GM18508 (cell line): ENCODE measurements at regions not wholly inside any gene's neighbourhood (a gene's known extent, or its start where the extent isn't known, plus 50 kb on each side); places are given as distances from the start of the nearest gene placed in this dataset.
"Not testable (repeated sequence)": the region's sequence is repeated elsewhere in the genome, so short reads cannot be mapped to it uniquely, and the experiment has no call there.

Source experiments
- ATAC-seq: cut with Tn5 transposase; IDR thresholded peaks from one replicate; pipeline ENCODE4 v1.9.1; 2021; ENCODE audit warnings: moderate number of reproducible peaks; ENCODE audit not compliant: insufficient read depth, unreplicated experiment

DNA sequence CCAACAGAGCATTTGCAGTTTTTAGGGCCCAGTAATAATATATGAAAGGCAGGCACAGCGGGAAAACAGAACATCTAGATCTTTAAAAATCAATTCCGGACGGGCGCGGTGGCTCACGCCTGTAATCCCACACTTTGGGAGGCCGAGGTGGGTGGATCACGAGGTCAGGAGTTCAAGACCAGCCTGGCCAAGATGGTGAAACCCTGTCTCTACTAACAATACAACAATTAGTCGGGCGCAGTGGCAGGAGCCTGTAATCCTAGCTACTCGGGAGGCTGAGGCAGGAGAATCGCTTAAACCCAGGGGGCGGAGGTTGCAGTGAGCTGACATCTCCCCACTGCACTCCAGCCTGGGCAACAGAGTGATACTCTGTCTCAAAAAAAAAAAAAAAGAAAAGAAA is 88.5 kb upstream of the MSH6 start:
- ATAC-seq: not testable (repeated sequence)

DNA sequence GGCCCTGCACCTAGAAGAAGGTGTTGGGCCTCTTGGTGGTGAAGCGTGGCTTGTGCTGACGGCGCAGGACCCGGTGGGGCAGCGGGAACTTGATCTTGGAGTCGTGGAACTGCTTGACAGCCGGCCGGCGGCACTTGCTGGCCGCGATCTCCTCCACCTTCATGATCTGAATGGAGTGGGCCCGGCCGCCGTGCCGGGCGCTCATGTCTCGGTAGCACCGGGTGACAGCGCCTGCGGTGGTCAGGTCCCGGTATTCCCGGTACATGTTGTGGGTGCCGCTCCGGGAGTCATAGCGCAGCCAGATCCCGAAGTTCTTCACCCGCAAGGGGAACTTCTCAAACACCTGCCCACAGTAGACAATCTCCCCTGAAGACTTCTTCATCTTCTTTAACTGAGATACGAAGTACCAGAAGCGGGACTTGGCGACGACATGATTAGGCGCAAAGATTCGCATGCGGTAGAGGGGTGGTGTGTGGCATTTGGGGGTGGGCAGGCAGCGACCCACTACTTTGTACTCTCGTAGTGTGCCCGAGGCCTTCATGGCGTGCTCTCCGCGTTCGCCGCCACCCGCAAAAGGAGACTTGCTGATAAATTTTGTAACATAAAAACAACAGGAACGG is 92.1 kb upstream of the MSH6 start:
- not testable (repeated sequence) for ATAC-seq

GRCh38 chr2:47690132-47690531 is 92.8 kb upstream of the MSH6 start:
- no peak for ATAC-seq

DNA sequence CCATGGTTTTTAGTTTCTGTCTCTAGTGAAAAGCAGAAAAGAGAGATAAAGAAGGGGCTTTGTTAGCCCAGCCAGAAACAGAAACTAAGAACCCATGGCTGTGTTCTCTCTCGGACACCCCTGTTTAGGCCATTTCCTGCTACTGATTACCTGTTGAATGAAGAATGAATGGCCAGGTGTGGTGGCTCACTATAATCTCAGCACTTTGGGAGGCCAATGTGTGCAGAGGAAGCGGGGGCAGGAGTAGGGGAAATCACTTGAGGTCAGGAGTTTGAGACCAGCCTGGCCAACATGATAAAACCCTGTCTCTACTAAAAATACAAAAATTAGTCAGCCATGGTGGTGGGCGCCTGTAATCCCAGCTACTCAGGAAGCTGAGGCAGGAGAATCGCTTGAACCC is 93.8 kb upstream of the MSH6 start:
- peak; percentile 49 for ATAC-seq

GRCh38 chr2:47688561-47688960 is 94.4 kb upstream of the MSH6 start:
- ATAC-seq: no peak

- no peak for ATAC-seq
These were observed 95.1 kb upstream of the MSH6 start for GRCh38 chr2:47687856-47688255.

DNA sequence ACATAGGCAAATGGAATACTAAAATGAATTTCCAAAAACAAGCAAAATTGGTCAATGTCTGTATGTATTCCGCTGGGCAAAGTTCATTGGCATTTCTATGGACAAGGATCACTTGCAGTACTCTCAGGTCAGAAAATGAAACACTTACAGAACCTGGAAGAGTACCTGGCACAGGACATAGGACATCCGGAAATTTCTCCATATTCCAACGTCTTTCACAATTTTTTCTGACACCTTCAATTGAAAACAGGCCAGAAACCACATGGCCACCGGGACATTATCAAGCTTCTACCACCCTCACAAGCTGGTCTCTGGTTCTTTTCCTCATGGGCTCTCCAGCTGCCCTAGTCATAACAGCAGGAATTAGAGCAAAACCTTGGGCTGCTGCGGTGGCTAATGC is 96.9 kb upstream of the MSH6 start:
- no peak for ATAC-seq

DNA sequence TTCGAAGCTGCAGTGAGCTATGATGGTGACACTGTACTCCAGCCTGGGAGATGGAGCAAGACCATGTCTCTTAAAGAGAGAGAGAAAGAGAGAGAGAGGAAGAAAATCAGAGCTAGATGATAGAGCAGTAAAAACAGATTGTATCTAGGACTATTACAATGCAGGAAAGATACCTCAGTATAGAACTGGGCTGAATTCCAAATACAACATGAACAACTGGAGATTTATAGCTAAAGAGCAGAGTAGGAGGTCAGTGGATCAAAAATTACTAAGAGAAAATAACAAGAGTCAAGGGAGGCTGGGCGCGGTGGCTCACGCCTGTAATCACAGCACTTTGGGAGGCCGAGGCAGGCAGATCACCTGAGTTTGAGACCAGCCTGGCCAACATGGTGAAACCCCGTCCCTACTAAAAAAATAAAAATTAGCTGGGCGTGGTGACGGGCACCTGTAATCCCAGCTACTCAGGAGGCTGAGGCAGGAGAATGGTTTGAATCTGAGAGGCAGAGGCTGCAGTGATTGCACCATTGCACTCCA is 100.7 kb upstream of the MSH6 start:
- ATAC-seq: no peak

DNA sequence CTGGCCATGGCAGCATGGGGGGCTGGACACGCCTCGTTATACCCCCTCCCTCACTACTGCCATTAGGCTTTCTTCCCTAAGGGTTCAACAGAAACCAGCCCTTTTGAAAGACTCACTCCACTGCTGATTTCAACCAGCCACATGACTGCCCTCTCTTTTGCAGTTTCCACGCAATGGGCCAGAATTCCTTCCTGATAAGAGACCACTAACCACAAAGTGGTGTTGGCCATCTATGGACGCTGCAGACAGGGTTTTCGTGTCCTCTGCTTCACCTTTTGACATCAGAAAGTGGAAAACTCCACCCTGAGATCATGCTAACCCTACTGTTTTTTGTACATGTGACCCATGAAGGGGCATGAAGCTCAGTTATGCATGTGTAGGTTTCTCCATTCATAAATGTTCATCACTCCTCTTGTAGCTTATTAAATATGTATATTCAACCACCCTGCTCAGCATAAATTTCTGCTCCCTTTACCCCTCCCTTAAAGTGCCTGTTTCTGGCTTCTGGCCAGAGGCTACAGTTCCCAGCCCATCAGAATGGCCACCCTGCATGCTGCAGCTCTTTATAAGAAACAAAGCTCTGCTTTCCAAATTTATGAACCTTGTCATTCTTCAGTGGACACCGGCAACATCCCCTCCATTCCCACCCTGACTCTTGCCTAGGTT is 105.6 kb upstream of the KCNK12 start:
- no peak for ATAC-seq

DNA sequence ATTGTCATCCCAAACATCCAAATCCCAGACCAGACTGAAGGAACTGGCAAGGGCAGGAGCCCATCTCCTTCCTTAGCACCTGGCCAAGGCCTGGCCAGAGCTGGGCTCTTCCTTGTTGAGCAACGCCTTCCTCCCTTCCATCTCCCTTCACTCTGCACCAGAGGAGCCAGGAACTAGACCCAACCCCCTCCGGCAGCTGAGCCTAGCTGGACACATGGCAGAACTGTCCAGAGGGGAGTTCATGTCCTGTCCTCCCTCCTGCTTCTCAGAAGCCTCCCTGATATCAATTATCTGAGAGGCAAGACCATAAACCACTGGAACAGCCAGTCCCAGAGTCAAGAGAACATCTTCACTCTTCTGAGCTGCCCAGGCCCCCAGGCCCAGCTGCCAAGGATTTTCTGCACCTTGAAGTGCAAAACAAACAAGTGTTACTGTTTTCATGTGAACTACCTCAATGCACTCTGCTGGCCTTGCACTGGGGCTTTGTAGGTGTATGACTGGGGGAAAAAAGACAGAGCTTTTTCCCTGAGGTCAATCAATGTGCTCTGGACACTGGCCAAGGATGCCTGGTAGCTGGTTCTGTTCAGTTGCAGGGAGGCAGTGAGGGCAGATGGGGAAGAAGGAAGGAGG is 104.5 kb upstream of the KCNK12 start:
- ATAC-seq: no peak

DNA sequence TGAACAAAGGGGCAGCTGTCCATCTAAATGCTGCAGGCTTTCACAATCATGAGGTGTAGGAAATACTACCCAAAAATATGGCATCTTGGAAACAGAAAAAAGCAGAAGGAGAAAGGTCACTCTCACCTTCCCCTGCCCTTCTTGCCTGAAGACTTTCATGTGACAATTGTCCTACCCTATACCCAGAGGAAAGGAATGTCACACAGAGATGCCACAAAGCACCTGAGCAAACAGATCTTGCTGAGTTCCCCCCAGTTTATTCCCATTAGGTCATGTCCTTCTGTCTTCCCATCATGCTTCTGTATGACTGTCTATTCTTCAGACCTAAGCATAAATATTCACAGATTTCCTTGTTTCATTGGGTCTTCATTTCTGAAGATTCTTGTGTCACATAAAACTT is 95.5 kb upstream of the KCNK12 start:
- ATAC-seq: no peak

DNA sequence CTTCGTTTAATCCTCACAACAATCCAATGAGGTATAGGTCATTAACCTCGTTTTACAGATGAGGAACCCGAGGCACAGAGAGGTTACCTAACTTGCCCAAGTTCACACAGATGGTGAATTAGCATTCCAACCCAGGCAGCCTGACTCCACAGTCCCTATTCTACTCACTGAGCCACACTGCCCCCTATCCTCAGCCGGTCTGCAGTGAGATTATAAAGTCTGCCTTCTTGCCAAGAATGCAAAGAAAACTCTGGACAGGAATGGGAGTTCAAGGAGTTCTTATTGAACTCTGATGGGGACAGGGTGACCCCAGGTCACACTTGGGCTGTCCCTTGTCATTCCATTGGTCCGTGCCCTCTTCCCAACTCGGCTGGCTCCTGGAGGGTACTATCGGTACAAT is 94.0 kb upstream of the KCNK12 start:
- ATAC-seq: no peak

GRCh38 chr2:47662552-47662951 is 91.8 kb upstream of the KCNK12 start:
- no peak for ATAC-seq

- ATAC-seq: no peak
These were observed 90.5 kb upstream of the KCNK12 start for GRCh38 chr2:47661310-47661709.

- no peak for ATAC-seq
These were observed 89.4 kb upstream of the KCNK12 start for GRCh38 chr2:47660168-47660567.

- no peak for ATAC-seq
These were observed 88.0 kb upstream of the KCNK12 start for GRCh38 chr2:47658646-47659320.

GRCh38 chr2:47657886-47658489 is 87.2 kb upstream of the KCNK12 start:
- no peak for ATAC-seq

GRCh38 chr2:47656715-47657600 is 86.2 kb upstream of the KCNK12 start:
- ATAC-seq: no peak

GRCh38 chr2:47655563-47655880 is 84.7 kb upstream of the KCNK12 start:
- ATAC-seq: no peak
